ENCODE measurements at regions not wholly inside any gene's neighbourhood (a gene's known extent, or its start where the extent isn't known, plus 50 kb on each side); places are given as distances from the start of the nearest gene placed in this dataset.

GRCh38 chr18:32544088-32544487 is 73.4 kb upstream of the GAREM1 start:
- DNase-seq (ENCODE audit: low spot score) = no peak

- DNase-seq (ENCODE audit: low spot score) = no peak
These were observed 71.6 kb upstream of the GAREM1 start for GRCh38 chr18:32542221-32542798.

GRCh38 chr18:32530947-32531651 is 60.4 kb upstream of the GAREM1 start:
- DNase-seq (ENCODE audit: low spot score) = no peak

- DNase-seq (ENCODE audit: low spot score) = no peak
These were observed 59.2 kb upstream of the GAREM1 start for GRCh38 chr18:32529722-32530420.

GRCh38 chr18:32520771-32521170 is 50.1 kb upstream of the GAREM1 start:
- no peak for DNase-seq (ENCODE audit: low spot score)

All from SK-N-DZ (cell line).